Endothelial cell of umbilical vein (primary cell): ENCODE measurements at regions not wholly inside any gene's neighbourhood (a gene's known extent, or its start where the extent isn't known, plus 50 kb on each side); places are given as distances from the start of the nearest gene placed in this dataset.

Source experiments
- BruUV-seq: library from RNA; stranded (reverse); fragments of 400-500 nt; replicated peaks from 2 replicates; lab custom pipeline; 2021; lab: Mats Ljungman, UMichigan
- CTCF ChIA-PET: fragments of 300-600, 350-600 bp; sonication (Branson Sonifier 250); formaldehyde crosslinking; loops from one replicate; lab custom pipeline; 2021; ENCODE audit warnings: antibody characterized with exemption, inconsistent platforms; lab: Charles Lee
- POLR2A ChIA-PET: fragments of 300-600, 350-600 bp; sonication (Branson Sonifier 250); formaldehyde crosslinking; loops from one replicate; lab custom pipeline; 2021; ENCODE audit warnings: antibody characterized with exemption, inconsistent platforms; lab: Charles Lee
- DNase-seq: peaks from one replicate; pipeline ENCODE4 v3.0.0-alpha.2; 2011; ENCODE audit warnings: low read depth, low spot score
- FAIRE-seq: peaks from 2 replicates; lab custom pipeline; 2011; peaks lifted over from hg19 to GRCh38; lab: Jason Lieb, UNC
- H2AFZ ChIP-seq: 2 replicates; pipeline ENCODE4 v1.6.0; 2012; ENCODE audit warnings: low read depth, low read length, control low read depth, inconsistent platforms
- H3K27ac ChIP-seq: 2 replicates; pipeline ENCODE4 v1.5.1; 2011; ENCODE audit warnings: low read depth, mild to moderate bottlenecking, control low read depth, low read length, moderate library complexity; ENCODE audit not compliant: insufficient read depth
- H3K27me3 ChIP-seq, 2 experiments: 2 replicates each; pipeline versions ENCODE4 v1.6.0 to v1.6.1; 2011; ENCODE audit warnings: low read length in 2 of 2, mixed read lengths in 1 of 2; ENCODE audit not compliant: control insufficient read depth in 2 of 2, insufficient read depth in 2 of 2
- H3K36me3 ChIP-seq, 2 experiments: 2 replicates in 1 of 2; 3 replicates in 1 of 2; pipeline ENCODE4 v1.5.1; 2011; ENCODE audit warnings: low read length in 2 of 2, mild to moderate bottlenecking in 1 of 2, moderate library complexity in 1 of 2; ENCODE audit not compliant: control insufficient read depth in 2 of 2, insufficient read depth in 2 of 2; ENCODE audit errors: extremely low read depth in 1 of 2
- H3K4me1 ChIP-seq: 3 replicates; pipeline ENCODE4 v1.5.1; 2011; ENCODE audit warnings: mild to moderate bottlenecking, low read length; ENCODE audit not compliant: control insufficient read depth, insufficient read depth; ENCODE audit errors: extremely low read depth
- H3K4me2 ChIP-seq: 2 replicates; pipeline ENCODE4 v1.6.1; 2011; ENCODE audit warnings: low read length, control low read depth, mixed read lengths; ENCODE audit not compliant: insufficient read depth
- H3K4me3 ChIP-seq, 3 experiments: fragments of 200-600 bp in 1 of 3; sonication (generic), shearing (Covaris generic) in 1 of 3; replicated peaks in 1 of 3; 2 replicates each; pipeline ENCODE4 v1.5.1; 2011 to 2016; ENCODE audit warnings: control low read depth in 3 of 3, low read length in 3 of 3, mild to moderate bottlenecking in 2 of 3, inconsistent platforms in 1 of 3, low read depth in 1 of 3, moderate library complexity in 1 of 3; ENCODE audit not compliant: insufficient read depth in 1 of 3
- H3K79me2 ChIP-seq: 2 replicates; pipeline ENCODE4 v1.6.0; 2012; ENCODE audit warnings: low read length, inconsistent platforms; ENCODE audit not compliant: control insufficient read depth, insufficient read depth
- H3K9ac ChIP-seq: replicated peaks from 2 replicates; pipeline ENCODE3; 2011; ENCODE audit warnings: low read length, control low read depth; ENCODE audit not compliant: insufficient read depth; ENCODE audit errors: extremely low read depth
- H3K9me1 ChIP-seq: replicated peaks from 3 replicates; pipeline ENCODE4 v1.6.0; 2011; ENCODE audit warnings: mild to moderate bottlenecking, low read length; ENCODE audit not compliant: control insufficient read depth, insufficient read depth; ENCODE audit errors: extremely low read depth
- H3K9me3 ChIP-seq: replicated peaks from 2 replicates; pipeline ENCODE4 v1.5.1; 2012; ENCODE audit warnings: low read length, inconsistent platforms; ENCODE audit not compliant: control insufficient read depth, insufficient read depth
- H4K20me1 ChIP-seq: replicated peaks from 2 replicates; pipeline ENCODE3; 2011; ENCODE audit warnings: mild to moderate bottlenecking, low read length; ENCODE audit not compliant: control insufficient read depth, insufficient read depth; ENCODE audit errors: extremely low read depth
- CTCF ChIP-seq, 2 donors: IDR thresholded peaks; 1 replicate in 1 of 2; 2 replicates in 1 of 2; pipeline ENCODE4 v1.5.1; 2011; ENCODE audit warnings: low read length in 2 of 2, mild to moderate bottlenecking in 2 of 2, moderate library complexity in 2 of 2, control low read depth in 1 of 2, inconsistent platforms in 1 of 2, low read depth in 1 of 2; ENCODE audit not compliant: insufficient read depth in 1 of 2; ENCODE audit errors: extremely low read depth in 1 of 2
- EZH2 ChIP-seq: IDR thresholded peaks from 2 replicates; pipeline ENCODE4 v1.6.1; 2012; ENCODE audit warnings: borderline replicate concordance, low read depth, mild to moderate bottlenecking, moderate library complexity, low read length, inconsistent platforms; ENCODE audit not compliant: severe bottlenecking
- FOS ChIP-seq: IDR thresholded peaks from 2 replicates; pipeline ENCODE4 v1.6.1; 2011; ENCODE audit warnings: mild to moderate bottlenecking, low read length, moderate library complexity, borderline replicate concordance; ENCODE audit not compliant: insufficient read depth
- GATA2 ChIP-seq: IDR thresholded peaks from 2 replicates; pipeline ENCODE4 v1.7.0; 2011; ENCODE audit warnings: low read depth, mild to moderate bottlenecking, moderate library complexity, mixed read lengths, low read length; ENCODE audit not compliant: insufficient read length, insufficient read depth
- JUN ChIP-seq: IDR thresholded peaks from 2 replicates; pipeline ENCODE4 v1.6.1; 2011; ENCODE audit warnings: borderline replicate concordance, low read depth; ENCODE audit not compliant: insufficient read length, insufficient read depth
- MYC ChIP-seq: IDR thresholded peaks from one replicate; pipeline ENCODE4 v1.6.1; 2011; ENCODE audit warnings: mild to moderate bottlenecking, low read depth, low read length
- POLR2A ChIP-seq: IDR thresholded peaks from 2 replicates; pipeline ENCODE4 v1.6.1; 2012; ENCODE audit warnings: low read depth, mild to moderate bottlenecking, control low read depth, low read length
- POLR2AphosphoS5 ChIP-seq: IDR thresholded peaks from 2 replicates; pipeline ENCODE4 v1.6.1; 2012; ENCODE audit warnings: low read depth, mild to moderate bottlenecking, control low read depth, low read length, moderate library complexity; ENCODE audit not compliant: insufficient read depth
- dilution Hi-C: fragments of 300-500 bp; cut with MboI; formaldehyde crosslinking; loops from one replicate; pipeline ENCODE4 v1.15.0; 2019; ENCODE audit warnings: low sequenced_read_pairs; ENCODE audit not compliant: extremely low pct_ligation_motif_present
- intact Hi-C: fragments of 100-400 bp; cut with micrococcal nuclease; formaldehyde crosslinking; loops from one replicate; pipeline ENCODE4 v1.10.0; 2022
- TF ChIP-seq, protein P1 (sequence below): IDR thresholded peaks from 2 replicates; pipeline ENCODE4 v1.6.1; 2011; ENCODE audit not compliant: insufficient read depth, insufficient read length

- Histone ChIP-seq H3K36me3 (no peaks in the 10 kb centered on the region), H3K27me3 (no peaks in the 10 kb centered on the region), H2AFZ (no peak overlapping the region), H3K4me2 (no peak overlapping the region), H3K79me2 (no peaks in the 10 kb centered on the region), H3K4me3 (no peak overlapping the region), H3K9me3 (peaks cover 2% of the 10 kb centered on the region), H3K27ac (no peak overlapping the region), H3K9ac (no peak overlapping the region), H3K9me1 (no peaks in the 10 kb centered on the region), H3K4me1 (no peaks in the 10 kb centered on the region), H4K20me1 (no peaks in the 10 kb centered on the region)
- DNase-seq (no peak), FAIRE-seq (no peak)
- ChIA-PET POLR2A (no interaction called here), CTCF (no interaction called here)
- TF ChIP-seq POLR2A = no peak
- no peak for TF ChIP-seq JUN
- TF ChIP-seq FOS = no peak
- intact Hi-C loops (no loop called here), dilution Hi-C loops (no loop called here)
- BruUV-seq = no TSS peak
Observed at GRCh38 chr18:66138642-66139041, 387.8 kb downstream of the CDH7 start.

- no TSS peak for BruUV-seq
- no peak overlapping the region for H3K4me3 ChIP-seq
- POLR2A ChIA-PET = no interaction called here
- no peak overlapping the region for H3K4me2 ChIP-seq
- no peak for DNase-seq
- CTCF ChIA-PET = no interaction called here
- no peaks in the 10 kb centered on the region for H3K27me3 ChIP-seq
- TF ChIP-seq CTCF (IDR thresholded peaks at IDR 0.05; ENCODE audit: extremely low read depth in 1 of 2, insufficient read depth in 1 of 2, low read depth in 1 of 2, low read length in 2 of 2) (no peak), FOS (no peak), POLR2AphosphoS5 (no peak), MYC (no peak), GATA2 (no peak), POLR2A (no peak), JUN (no peak), EZH2 (no peak)
- TF ChIP-seq, protein P1, sequence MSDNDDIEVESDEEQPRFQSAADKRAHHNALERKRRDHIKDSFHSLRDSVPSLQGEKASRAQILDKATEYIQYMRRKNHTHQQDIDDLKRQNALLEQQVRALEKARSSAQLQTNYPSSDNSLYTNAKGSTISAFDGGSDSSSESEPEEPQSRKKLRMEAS = no peak
- dilution Hi-C loops = no loop called here
- no peaks in the 10 kb centered on the region for H3K36me3 ChIP-seq
- no peak overlapping the region for H3K27ac ChIP-seq
- intact Hi-C loops = no loop called here
- no peaks in the 10 kb centered on the region for H3K9me3 ChIP-seq
- no peak overlapping the region for H2AFZ ChIP-seq
- no peaks in the 10 kb centered on the region for H3K9me1 ChIP-seq
- H3K79me2 ChIP-seq = no peaks in the 10 kb centered on the region
- no peaks in the 10 kb centered on the region for H4K20me1 ChIP-seq
- no peak for FAIRE-seq
- H3K4me1 ChIP-seq = no peaks in the 10 kb centered on the region
- no peak overlapping the region for H3K9ac ChIP-seq
Observed at GRCh38 chr18:66136039-66136438, 385.2 kb downstream of the CDH7 start.
